Caco-2 (cell line): ENCODE measurements at regions not wholly inside any gene's neighbourhood (a gene's known extent, or its start where the extent isn't known, plus 50 kb on each side); places are given as distances from the start of the nearest gene placed in this dataset.

ENCODE experiments used
- BruUV-seq: library from RNA; stranded (reverse); fragments of 400-500 nt; replicated peaks from 2 replicates; lab custom pipeline; 2021; lab: Mats Ljungman, UMichigan
- CTCF ChIA-PET: fragments of 300-600 bp; sonication (Branson Sonifier 250); formaldehyde crosslinking; loops from one replicate; lab custom pipeline; 2022; ENCODE audit warnings: antibody characterized with exemption; lab: Charles Lee
- POLR2A ChIA-PET: fragments of 300-600 bp; sonication (Branson Sonifier 250); formaldehyde crosslinking; loops from one replicate; lab custom pipeline; 2022; ENCODE audit warnings: antibody characterized with exemption; lab: Charles Lee
- DNase-seq, 2 experiments: peaks; one replicate each; pipeline versions ENCODE4 v3.0.0 to v3.0.0-alpha.2; 2020 to 2022
- H3K27me3 ChIP-seq: replicated peaks from 2 replicates; pipeline ENCODE4 v1.6.0; 2011; ENCODE audit warnings: low read length; ENCODE audit not compliant: control insufficient read depth, insufficient read depth
- H3K36me3 ChIP-seq: 2 replicates; pipeline ENCODE4 v1.5.1; 2011; ENCODE audit warnings: low read length; ENCODE audit not compliant: control insufficient read depth, insufficient read depth
- H3K4me1 ChIP-seq: fragments of 250-450 bp; sonication (Bioruptor Pico); 2 replicates; pipeline ENCODE4 v1.5.1; 2020; ENCODE audit warnings: mild to moderate bottlenecking
- H3K4me3 ChIP-seq: 2 replicates; pipeline ENCODE4 v1.5.1; 2011; ENCODE audit warnings: low read depth, mild to moderate bottlenecking, control low read depth, low read length
- H3K9me3 ChIP-seq: fragments of 250-450 bp; sonication (Bioruptor Pico); 2 replicates; pipeline ENCODE4 v1.5.1; 2020; ENCODE audit warnings: mild to moderate bottlenecking, moderate library complexity
- H3K27ac Mint-ChIP-seq: one replicate; pipeline ENCODE4 v1.8.0; 2022; ENCODE audit warnings: mixed read lengths; ENCODE audit not compliant: unreplicated experiment
- H3K27me3 Mint-ChIP-seq: one replicate; pipeline ENCODE4 v1.8.0; 2022; ENCODE audit warnings: mixed read lengths; ENCODE audit not compliant: insufficient read depth, unreplicated experiment
- H3K36me3 Mint-ChIP-seq: one replicate; pipeline ENCODE4 v1.8.0; 2022; ENCODE audit warnings: mild to moderate bottlenecking, mixed read lengths; ENCODE audit not compliant: insufficient read depth, unreplicated experiment
- H3K4me1 Mint-ChIP-seq: one replicate; pipeline ENCODE4 v1.8.0; 2022; ENCODE audit warnings: low read depth, mixed read lengths; ENCODE audit not compliant: unreplicated experiment
- H3K4me3 Mint-ChIP-seq: one replicate; pipeline ENCODE4 v1.8.0; 2022; ENCODE audit warnings: mild to moderate bottlenecking, moderate library complexity, mixed read lengths; ENCODE audit not compliant: unreplicated experiment
- H3K9me3 Mint-ChIP-seq: one replicate; pipeline ENCODE4 v1.8.0; 2022; ENCODE audit warnings: mixed read lengths; ENCODE audit not compliant: unreplicated experiment
- CTCF ChIP-seq, 2 experiments: fragments of 200-600 bp in 1 of 2; IDR thresholded peaks; 1 replicate in 1 of 2; 2 replicates in 1 of 2; pipeline versions ENCODE4 v1.5.1 to v1.8.0; 2011 to 2022; ENCODE audit warnings: antibody characterized with exemption in 1 of 2, control low read depth in 1 of 2, inconsistent platforms in 1 of 2, low read depth in 1 of 2, low read length in 1 of 2, mild to moderate bottlenecking in 1 of 2, moderate library complexity in 1 of 2; ENCODE audit not compliant: insufficient read depth in 1 of 2, severe bottlenecking in 1 of 2, unreplicated experiment in 1 of 2
- intact Hi-C: fragments of 100-400 bp; cut with micrococcal nuclease; formaldehyde crosslinking; loops from one replicate; pipeline ENCODE4 v1.10.0; 2022; ENCODE audit not compliant: unreplicated experiment

- H3K4me3 Mint-ChIP-seq = no peak overlapping the region
- TF ChIP-seq CTCF (IDR thresholded peaks at IDR 0.05; ENCODE audit: insufficient read depth in 1 of 2, low read depth in 1 of 2, low read length in 1 of 2, severe bottlenecking in 1 of 2, unreplicated experiment in 1 of 2) = no peak
- CTCF ChIA-PET = no interaction called here
- no peak overlapping the region for H3K4me3 ChIP-seq
- intact Hi-C loops = no loop called here
- H3K4me1 Mint-ChIP-seq = no peaks in the 10 kb centered on the region
- H3K9me3 Mint-ChIP-seq = no peaks in the 10 kb centered on the region
- H3K27ac Mint-ChIP-seq = no peak overlapping the region
- H3K27me3 Mint-ChIP-seq = peaks cover 2% of the 10 kb centered on the region
- no peaks in the 10 kb centered on the region for H3K36me3 ChIP-seq
- no TSS peak for BruUV-seq
- DNase-seq = no peak
- no peaks in the 10 kb centered on the region for H3K9me3 ChIP-seq
- POLR2A ChIA-PET = no interaction called here
- no peaks in the 10 kb centered on the region for H3K36me3 Mint-ChIP-seq
- H3K4me1 ChIP-seq = no peaks in the 10 kb centered on the region
- no peaks in the 10 kb centered on the region for H3K27me3 ChIP-seq
Measured at GRCh38 chr6:74742793-74743508, 462.9 kb downstream of the COL12A1 start.

- no TSS peak for BruUV-seq
- CTCF ChIA-PET = no interaction called here
- Mint-ChIP-seq H3K9me3 (no peaks in the 10 kb centered on the region), H3K27ac (no peak overlapping the region), H3K27me3 (peaks cover 2% of the 10 kb centered on the region), H3K36me3 (no peaks in the 10 kb centered on the region), H3K4me1 (no peaks in the 10 kb centered on the region), H3K4me3 (no peak overlapping the region)
- POLR2A ChIA-PET = no interaction called here
- Histone ChIP-seq H3K4me3 (no peak overlapping the region), H3K4me1 (no peaks in the 10 kb centered on the region), H3K27me3 (no peaks in the 10 kb centered on the region), H3K9me3 (no peaks in the 10 kb centered on the region), H3K36me3 (no peaks in the 10 kb centered on the region)
- no peak for DNase-seq
- intact Hi-C loops = no loop called here
- no peak for TF ChIP-seq CTCF (IDR thresholded peaks at IDR 0.05; ENCODE audit: insufficient read depth in 1 of 2, low read depth in 1 of 2, low read length in 1 of 2, severe bottlenecking in 1 of 2, unreplicated experiment in 1 of 2)
Measured at GRCh38 chr6:74741646-74742045, 464.2 kb downstream of the COL12A1 start.

GRCh38 chr6:74735304-74735703 is 470.5 kb downstream of the COL12A1 start:
- no peak overlapping the region for H3K4me3 Mint-ChIP-seq
- no peak for DNase-seq
- no peaks in the 10 kb centered on the region for H3K4me1 Mint-ChIP-seq
- Histone ChIP-seq H3K36me3 (no peaks in the 10 kb centered on the region), H3K9me3 (no peaks in the 10 kb centered on the region), H3K4me3 (no peak overlapping the region), H3K27me3 (no peaks in the 10 kb centered on the region), H3K4me1 (no peaks in the 10 kb centered on the region)
- peaks cover 9% of the 10 kb centered on the region for H3K9me3 Mint-ChIP-seq
- BruUV-seq = no TSS peak
- no peaks in the 10 kb centered on the region for H3K36me3 Mint-ChIP-seq
- CTCF ChIA-PET = no interaction called here
- intact Hi-C loops = no loop called here
- no peak overlapping the region for H3K27ac Mint-ChIP-seq
- POLR2A ChIA-PET = no interaction called here
- TF ChIP-seq CTCF (IDR thresholded peaks at IDR 0.05; ENCODE audit: insufficient read depth in 1 of 2, low read depth in 1 of 2, low read length in 1 of 2, severe bottlenecking in 1 of 2, unreplicated experiment in 1 of 2) = no peak
- H3K27me3 Mint-ChIP-seq = peaks cover 2% of the 10 kb centered on the region
